Endodermal cell (in vitro differentiated cells): ENCODE measurements at regions not wholly inside any gene's neighbourhood (a gene's known extent, or its start where the extent isn't known, plus 50 kb on each side); places are given as distances from the start of the nearest gene placed in this dataset.

Experiments used
- DNase-seq: peaks from one replicate; pipeline ENCODE4 v3.0.0-alpha.2; 2017
- H3K27ac ChIP-seq: 2 replicates; pipeline ENCODE4 v1.5.1; 2013; ENCODE audit warnings: mild to moderate bottlenecking, low read depth, low read length, moderate library complexity
- H3K27me3 ChIP-seq: 2 replicates; pipeline ENCODE4 v1.6.1; 2013; ENCODE audit warnings: mild to moderate bottlenecking, low read length, moderate library complexity; ENCODE audit not compliant: insufficient read depth, control insufficient read depth, poor library complexity, severe bottlenecking
- H3K36me3 ChIP-seq: 2 replicates; pipeline ENCODE4 v1.7.0; 2013; ENCODE audit warnings: mild to moderate bottlenecking, low read length, moderate library complexity; ENCODE audit not compliant: control insufficient read depth, insufficient read depth
- H3K4me1 ChIP-seq: one replicate; pipeline ENCODE4 v1.7.0; 2013; ENCODE audit warnings: low read length; ENCODE audit not compliant: control insufficient read depth, insufficient read depth
- H3K4me3 ChIP-seq: 2 replicates; pipeline ENCODE4 v1.5.1; 2013; ENCODE audit warnings: mild to moderate bottlenecking, low read length, moderate library complexity
- H3K9ac ChIP-seq: 2 replicates; pipeline ENCODE4 v1.6.1; 2013; ENCODE audit warnings: mild to moderate bottlenecking, low read length, moderate library complexity; ENCODE audit not compliant: poor library complexity, severe bottlenecking; ENCODE audit errors: extremely low read depth
- H3K9me3 ChIP-seq: 2 replicates; pipeline ENCODE4 v1.6.1; 2013; ENCODE audit warnings: mild to moderate bottlenecking, low read length, moderate library complexity; ENCODE audit not compliant: control insufficient read depth
- H3K27ac Mint-ChIP-seq: 2 replicates; pipeline ENCODE4 v1.8.0; 2020; ENCODE audit warnings: mixed read lengths
- H3K27me3 Mint-ChIP-seq: 2 replicates; pipeline ENCODE4 v1.8.0; 2021; ENCODE audit warnings: mild to moderate bottlenecking, mixed read lengths; ENCODE audit not compliant: insufficient read depth
- H3K36me3 Mint-ChIP-seq: 2 replicates; pipeline ENCODE4 v1.8.0; 2020; ENCODE audit warnings: low read depth, mixed read lengths
- H3K4me1 Mint-ChIP-seq: 2 replicates; pipeline ENCODE4 v1.8.0; 2020; ENCODE audit warnings: mixed read lengths
- H3K4me3 Mint-ChIP-seq: 2 replicates; pipeline ENCODE4 v1.8.0; 2020; ENCODE audit warnings: mild to moderate bottlenecking, moderate library complexity, mixed read lengths
- H3K9me3 Mint-ChIP-seq: 2 replicates; pipeline ENCODE4 v1.8.0; 2020; ENCODE audit warnings: mild to moderate bottlenecking, mixed read lengths
- CTCF ChIP-seq: fragments of 200-600 bp; sonication (generic); conservative IDR thresholded peaks from 2 replicates; pipeline ENCODE4 v1.5.0; 2021; ENCODE audit warnings: antibody characterized with exemption, mild to moderate bottlenecking
- WGBS, 2 experiments: methylation state at CpG; one replicate each; pipeline versions ENCODE4 v1.1.5 to v1.1.7; 2013; ENCODE audit warnings: missing lambda C conversion rate in 2 of 2, mixed read lengths in 1 of 2; ENCODE audit not compliant: insufficient coverage in 1 of 2, insufficient read length in 1 of 2; 5-methylcytosine and 5-hydroxymethylcytosine counted together

GRCh38 chr10:3568983-3569382 lies 216.0 kb downstream of the KLF6 start:
- Mint-ChIP-seq H3K36me3 (no peaks in the 10 kb centered on the region), H3K4me3 (no peak overlapping the region), H3K27me3 (no peaks in the 10 kb centered on the region), H3K27ac (no peak overlapping the region), H3K4me1 (peaks cover 27% of the 10 kb centered on the region), H3K9me3 (peaks cover 7% of the 10 kb centered on the region)
- no peak overlapping the region for H3K9ac ChIP-seq
- H3K4me1 ChIP-seq: no peaks in the 10 kb centered on the region
- DNase-seq: no peak
- no peak for TF ChIP-seq CTCF
- 98 to 100% methylated on average over 2 to 3 of the region's 3 CpGs for WGBS, 2 experiments
- H3K36me3 ChIP-seq: no peaks in the 10 kb centered on the region
- no peak overlapping the region for H3K4me3 ChIP-seq
- H3K27ac ChIP-seq: no peak overlapping the region
- no peaks in the 10 kb centered on the region for H3K27me3 ChIP-seq
- peaks cover 8% of the 10 kb centered on the region for H3K9me3 ChIP-seq

GRCh38 chr10:3568392-3568791 lies 216.6 kb downstream of the KLF6 start:
- peaks cover 8% of the 10 kb centered on the region for H3K9me3 ChIP-seq
- H3K4me1 Mint-ChIP-seq: peaks cover 27% of the 10 kb centered on the region

GRCh38 chr10:3567291-3567963 lies 217.6 kb downstream of the KLF6 start:
- H3K27ac ChIP-seq: no peak overlapping the region
- Mint-ChIP-seq H3K4me3 (no peak overlapping the region), H3K27ac (no peak overlapping the region), H3K9me3 (peaks cover 7% of the 10 kb centered on the region), H3K4me1 (peaks cover 27% of the 10 kb centered on the region), H3K27me3 (no peaks in the 10 kb centered on the region), H3K36me3 (no peaks in the 10 kb centered on the region)
- no peaks in the 10 kb centered on the region for H3K36me3 ChIP-seq
- no peak for TF ChIP-seq CTCF
- no peak overlapping the region for H3K4me3 ChIP-seq
- DNase-seq: no peak
- no peaks in the 10 kb centered on the region for H3K4me1 ChIP-seq
- H3K9me3 ChIP-seq: peaks cover 8% of the 10 kb centered on the region
- WGBS, 2 experiments: 78 to 82% methylated on average over 4 to 9 of the region's 9 CpGs
- no peak overlapping the region for H3K9ac ChIP-seq
- no peaks in the 10 kb centered on the region for H3K27me3 ChIP-seq

More at GRCh38 chr10:3568392-3568791, 216.6 kb downstream of the KLF6 start:
- Histone ChIP-seq H3K36me3 (no peaks in the 10 kb centered on the region), H3K4me1 (no peaks in the 10 kb centered on the region), H3K27me3 (no peaks in the 10 kb centered on the region), H3K9ac (no peak overlapping the region), H3K27ac (no peak overlapping the region), H3K4me3 (no peak overlapping the region)
- Mint-ChIP-seq H3K36me3 (no peaks in the 10 kb centered on the region), H3K27ac (no peak overlapping the region), H3K27me3 (no peaks in the 10 kb centered on the region), H3K9me3 (peaks cover 7% of the 10 kb centered on the region), H3K4me3 (no peak overlapping the region)
- DNase-seq: no peak
- TF ChIP-seq CTCF: no peak
- WGBS, 2 experiments: 92 to 98% methylated on average over 7 of the region's 7 CpGs
